ENCODE measurements at regions not wholly inside any gene's neighbourhood (a gene's known extent, or its start where the extent isn't known, plus 50 kb on each side); places are given as distances from the start of the nearest gene placed in this dataset.

- DNase-seq (ENCODE audit: low read depth) = no peak
Measured at GRCh38 chr10:8893102-8893501, 838.6 kb downstream of the GATA3 start.

GRCh38 chr10:8894148-8894547 is 839.7 kb downstream of the GATA3 start:
- DNase-seq (ENCODE audit: low read depth) = no peak

- DNase-seq (ENCODE audit: low read depth) = no peak
Measured at GRCh38 chr10:8897769-8898168, 843.3 kb downstream of the GATA3 start.

- DNase-seq (ENCODE audit: low read depth) = no peak
Measured at GRCh38 chr10:8898745-8899330, 844.4 kb downstream of the GATA3 start.

GRCh38 chr10:8902926-8903325 is 848.4 kb downstream of the GATA3 start:
- no peak for DNase-seq (ENCODE audit: low read depth)

GRCh38 chr10:8908013-8908412 is 853.5 kb downstream of the GATA3 start:
- no peak for DNase-seq (ENCODE audit: low read depth)

GRCh38 chr10:8910314-8910713 is 855.8 kb downstream of the GATA3 start:
- DNase-seq (ENCODE audit: low read depth) = no peak

GRCh38 chr10:8911032-8911431 is 856.5 kb downstream of the GATA3 start:
- no peak for DNase-seq (ENCODE audit: low read depth)

GRCh38 chr10:8912108-8912507 is 857.6 kb downstream of the GATA3 start:
- DNase-seq (ENCODE audit: low read depth) = no peak

- no peak for DNase-seq (ENCODE audit: low read depth)
Measured at GRCh38 chr10:8913720-8914119, 859.2 kb downstream of the GATA3 start.

GRCh38 chr10:8919280-8919679 is 864.8 kb downstream of the GATA3 start:
- DNase-seq (ENCODE audit: low read depth) = no peak

GRCh38 chr10:8921568-8921967 is 867.1 kb downstream of the GATA3 start:
- no peak for DNase-seq (ENCODE audit: low read depth)

GRCh38 chr10:8923096-8923495 is 868.6 kb downstream of the GATA3 start:
- no peak for DNase-seq (ENCODE audit: low read depth)

GRCh38 chr10:8927705-8928104 is 873.2 kb downstream of the GATA3 start:
- DNase-seq (ENCODE audit: low read depth) = no peak

- no peak for DNase-seq (ENCODE audit: low read depth)
Measured at GRCh38 chr10:8946451-8946850, 892.0 kb downstream of the GATA3 start.

- no peak for DNase-seq (ENCODE audit: low read depth)
Measured at GRCh38 chr10:8950978-8951377, 896.5 kb downstream of the GATA3 start.

GRCh38 chr10:8951440-8952089 is 897.1 kb downstream of the GATA3 start:
- no peak for DNase-seq (ENCODE audit: low read depth)

- no peak for DNase-seq (ENCODE audit: low read depth)
Measured at GRCh38 chr10:8956400-8956799, 901.9 kb downstream of the GATA3 start.

GRCh38 chr10:8962249-8962648 is 907.8 kb downstream of the GATA3 start:
- no peak for DNase-seq (ENCODE audit: low read depth)

GRCh38 chr10:8967061-8967460 is 912.6 kb downstream of the GATA3 start:
- no peak for DNase-seq (ENCODE audit: low read depth)

- no peak for DNase-seq (ENCODE audit: low read depth)
Measured at GRCh38 chr10:8969853-8970252, 915.4 kb downstream of the GATA3 start.

- no peak for DNase-seq (ENCODE audit: low read depth)
Measured at GRCh38 chr10:8975535-8975934, 921.0 kb downstream of the GATA3 start.

- no peak for DNase-seq (ENCODE audit: low read depth)
Measured at GRCh38 chr10:8978100-8978499, 923.6 kb downstream of the GATA3 start.

- DNase-seq (ENCODE audit: low read depth) = no peak
Measured at GRCh38 chr10:8979976-8980375, 925.5 kb downstream of the GATA3 start.

Measured in stimulated activated CD8-positive, alpha-beta memory T cell treated with anti-CD3 and anti-CD28 coated beads, Interleukin-15, amount 100 ng/mL, for 24 hours (primary cell).